HG02973 (cell line): ENCODE measurements at regions not wholly inside any gene's neighbourhood (a gene's known extent, or its start where the extent isn't known, plus 50 kb on each side); places are given as distances from the start of the nearest gene placed in this dataset.
"Not testable (repeated sequence)": the region's sequence is repeated elsewhere in the genome, so short reads cannot be mapped to it uniquely, and the experiment has no call there.

ENCODE experiments used
- ATAC-seq: cut with Tn5 transposase; IDR thresholded peaks from one replicate; pipeline ENCODE4 v1.9.1; 2021; ENCODE audit warnings: moderate library complexity; ENCODE audit not compliant: unreplicated experiment

- ATAC-seq, result no peak
These were observed 451.0 kb upstream of the TUSC1 start for GRCh38 chr9:26129217-26129616.

- no peak for ATAC-seq
These were observed 447.4 kb upstream of the TUSC1 start for GRCh38 chr9:26125693-26126092.

- ATAC-seq, result not testable (repeated sequence)
These were observed 437.8 kb upstream of the TUSC1 start for GRCh38 chr9:26116085-26116484.

- ATAC-seq, result no peak
These were observed 434.5 kb upstream of the TUSC1 start for GRCh38 chr9:26112724-26113123.

- no peak for ATAC-seq
These were observed 408.2 kb upstream of the TUSC1 start for GRCh38 chr9:26086396-26086795.

GRCh38 chr9:26081847-26082246 lies 403.6 kb upstream of the TUSC1 start:
- no peak for ATAC-seq

- no peak for ATAC-seq
These were observed 400.5 kb upstream of the TUSC1 start for GRCh38 chr9:26078706-26079105.

GRCh38 chr9:26077860-26078259 lies 399.6 kb upstream of the TUSC1 start:
- ATAC-seq, result no peak

- ATAC-seq, result no peak
These were observed 389.4 kb upstream of the TUSC1 start for GRCh38 chr9:26067608-26068007.

GRCh38 chr9:26066237-26066636 lies 388.0 kb upstream of the TUSC1 start:
- no peak for ATAC-seq

- ATAC-seq, result no peak
These were observed 383.8 kb upstream of the TUSC1 start for GRCh38 chr9:26061948-26062575.

- ATAC-seq, result no peak
These were observed 380.1 kb upstream of the TUSC1 start for GRCh38 chr9:26058111-26058895.

- no peak for ATAC-seq
These were observed 378.8 kb upstream of the TUSC1 start for GRCh38 chr9:26057050-26057449.

- no peak for ATAC-seq
These were observed 376.6 kb upstream of the TUSC1 start for GRCh38 chr9:26054600-26055520.

- no peak for ATAC-seq
These were observed 375.7 kb upstream of the TUSC1 start for GRCh38 chr9:26053954-26054353.

- no peak for ATAC-seq
These were observed 365.2 kb upstream of the TUSC1 start for GRCh38 chr9:26043431-26043830.

GRCh38 chr9:26034786-26035185 lies 356.5 kb upstream of the TUSC1 start:
- ATAC-seq, result no peak

- ATAC-seq, result no peak
These were observed 355.1 kb upstream of the TUSC1 start for GRCh38 chr9:26033336-26033735.

- ATAC-seq, result no peak
These were observed 348.3 kb upstream of the TUSC1 start for GRCh38 chr9:26026423-26027100.

GRCh38 chr9:26013199-26013598 lies 335.0 kb upstream of the TUSC1 start:
- ATAC-seq, result no peak

GRCh38 chr9:26012797-26013196 lies 334.6 kb upstream of the TUSC1 start:
- no peak for ATAC-seq
